H9 (cell line): ENCODE measurements at regions not wholly inside any gene's neighbourhood (a gene's known extent, or its start where the extent isn't known, plus 50 kb on each side); places are given as distances from the start of the nearest gene placed in this dataset.
"Not testable (repeated sequence)": the region's sequence is repeated elsewhere in the genome, so short reads cannot be mapped to it uniquely, and the experiment has no call there.

Experiments
- DNase-seq: peaks from one replicate; pipeline ENCODE4 v3.0.0-alpha.2; 2017
- H2AFZ ChIP-seq: one replicate; pipeline ENCODE4 v1.6.1; 2013; ENCODE audit warnings: mild to moderate bottlenecking, low read length, control low read depth, moderate library complexity
- H2AK5ac ChIP-seq: 2 replicates; pipeline ENCODE4 v1.6.1; 2013; ENCODE audit warnings: low read length, control low read depth, mixed read lengths; ENCODE audit not compliant: insufficient read length
- H2BK120ac ChIP-seq: one replicate; pipeline ENCODE4 v1.6.1; 2013; ENCODE audit warnings: low read depth, mild to moderate bottlenecking, low read length, control low read depth, inconsistent platforms; ENCODE audit not compliant: poor library complexity, severe bottlenecking
- H2BK12ac ChIP-seq: 2 replicates; pipeline ENCODE4 v1.6.1; 2013; ENCODE audit warnings: low read length, control low read depth, mixed read lengths, low read depth; ENCODE audit not compliant: insufficient read length
- H2BK15ac ChIP-seq: 2 replicates; pipeline ENCODE4 v1.6.1; 2013; ENCODE audit warnings: low read depth, low read length, control low read depth
- H2BK20ac ChIP-seq: one replicate; pipeline ENCODE4 v1.6.1; 2013; ENCODE audit warnings: low read depth, mild to moderate bottlenecking, low read length, control low read depth, inconsistent platforms; ENCODE audit not compliant: poor library complexity, severe bottlenecking
- H2BK5ac ChIP-seq: 2 replicates; pipeline ENCODE4 v1.6.1; 2013; ENCODE audit warnings: low read length, control low read depth, mixed read lengths; ENCODE audit not compliant: insufficient read length
- H3K14ac ChIP-seq: 2 replicates; pipeline ENCODE4 v1.6.1; 2013; ENCODE audit warnings: low read length, control low read depth; ENCODE audit not compliant: insufficient read depth
- H3K18ac ChIP-seq: 2 replicates; pipeline ENCODE4 v1.6.1; 2013; ENCODE audit warnings: low read depth, mild to moderate bottlenecking, mixed read lengths, low read length, control low read depth; ENCODE audit not compliant: insufficient read length
- H3K23ac ChIP-seq: 2 replicates; pipeline ENCODE4 v1.6.1; 2013; ENCODE audit warnings: low read length, control low read depth, mixed read lengths, low read depth; ENCODE audit not compliant: insufficient read length
- H3K23me2 ChIP-seq: 2 replicates; pipeline ENCODE4 v1.6.1; 2013; ENCODE audit warnings: low read depth, mild to moderate bottlenecking, mixed read lengths, low read length, control low read depth; ENCODE audit not compliant: insufficient read length, poor library complexity, severe bottlenecking
- H3K27ac ChIP-seq: 2 replicates; pipeline ENCODE4 v1.5.1; 2013; ENCODE audit warnings: low read length, control low read depth, mixed read lengths, low read depth; ENCODE audit not compliant: insufficient read length
- H3K27me3 ChIP-seq: 2 replicates; pipeline ENCODE4 v1.6.1; 2013; ENCODE audit warnings: low read length, control low read depth, inconsistent platforms; ENCODE audit not compliant: insufficient read depth
- H3K4ac ChIP-seq: 2 replicates; pipeline ENCODE4 v1.6.1; 2013; ENCODE audit warnings: low read depth, mild to moderate bottlenecking, control low read depth, inconsistent platforms, low read length, moderate library complexity
- H3K4me1 ChIP-seq: 2 replicates; pipeline ENCODE4 v1.6.1; 2013; ENCODE audit warnings: low read length, control low read depth, inconsistent platforms; ENCODE audit not compliant: insufficient read depth
- H3K4me2 ChIP-seq: 2 replicates; pipeline ENCODE4 v1.6.1; 2013; ENCODE audit warnings: low read length, control low read depth, mixed read lengths; ENCODE audit not compliant: insufficient read length, insufficient read depth
- H3K56ac ChIP-seq: 2 replicates; pipeline ENCODE4 v1.6.1; 2013; ENCODE audit warnings: low read depth, mild to moderate bottlenecking, mixed read lengths, low read length, control low read depth; ENCODE audit not compliant: insufficient read length
- H3K79me1 ChIP-seq: 2 replicates; pipeline ENCODE4 v1.6.1; 2013; ENCODE audit warnings: low read depth, mild to moderate bottlenecking, moderate library complexity, low read length, control low read depth, inconsistent platforms; ENCODE audit not compliant: insufficient read depth, poor library complexity, severe bottlenecking
- H3K79me2 ChIP-seq: 2 replicates; pipeline ENCODE4 v1.6.1; 2013; ENCODE audit warnings: low read length, control low read depth, inconsistent platforms; ENCODE audit not compliant: insufficient read depth
- H3K9ac ChIP-seq: 2 replicates; pipeline ENCODE4 v1.6.1; 2013; ENCODE audit warnings: low read length, control low read depth, mixed read lengths; ENCODE audit not compliant: insufficient read length; ENCODE audit errors: extremely low read depth
- H3K9me3 ChIP-seq: one replicate; pipeline ENCODE4 v1.6.1; 2013; ENCODE audit warnings: low read depth, low read length, inconsistent platforms; ENCODE audit not compliant: control insufficient read depth
- H3T11ph ChIP-seq: one replicate; pipeline ENCODE4 v1.6.1; 2013; ENCODE audit warnings: mild to moderate bottlenecking, low read length, control low read depth, inconsistent platforms
- H4K20me1 ChIP-seq: one replicate; pipeline ENCODE4 v1.6.1; 2013; ENCODE audit not compliant: control insufficient read depth, insufficient read length, insufficient read depth
- H4K5ac ChIP-seq: 2 replicates; pipeline ENCODE4 v1.6.1; 2013; ENCODE audit warnings: low read depth, mild to moderate bottlenecking, mixed read lengths, low read length, control low read depth; ENCODE audit not compliant: insufficient read length
- H4K8ac ChIP-seq: replicated peaks from 2 replicates; pipeline ENCODE4 v1.6.1; 2013; ENCODE audit warnings: low read length, control low read depth, mixed read lengths, low read depth; ENCODE audit not compliant: insufficient read length
- H4K91ac ChIP-seq: 2 replicates; pipeline ENCODE4 v1.6.1; 2013; ENCODE audit warnings: low read depth, mild to moderate bottlenecking, moderate library complexity, mixed read lengths, low read length, control low read depth; ENCODE audit not compliant: insufficient read length
- H3K27ac Mint-ChIP-seq, 3 experiments: 2 replicates in 2 of 3; 3 replicates in 1 of 3; pipeline ENCODE4 v1.8.0; 2020 to 2021; ENCODE audit warnings: mixed read lengths in 3 of 3, mild to moderate bottlenecking in 1 of 3, moderate library complexity in 1 of 3
- H3K27me3 Mint-ChIP-seq: 2 replicates; pipeline ENCODE4 v1.8.0; 2021; ENCODE audit warnings: low read depth, mild to moderate bottlenecking, moderate library complexity, mixed read lengths
- H3K36me3 Mint-ChIP-seq, 3 experiments: 2 replicates in 2 of 3; 3 replicates in 1 of 3; pipeline ENCODE4 v1.8.0; 2020 to 2021; ENCODE audit warnings: low read depth in 3 of 3, mixed read lengths in 3 of 3; ENCODE audit not compliant: insufficient read depth in 1 of 3
- H3K4me1 Mint-ChIP-seq, 2 experiments: 2 replicates each; pipeline ENCODE4 v1.8.0; 2020; ENCODE audit warnings: mixed read lengths in 2 of 2
- H3K4me3 Mint-ChIP-seq, 2 experiments: 2 replicates in 1 of 2; 3 replicates in 1 of 2; pipeline ENCODE4 v1.8.0; 2020 to 2021; ENCODE audit warnings: mild to moderate bottlenecking in 2 of 2, mixed read lengths in 2 of 2, moderate library complexity in 1 of 2
- H3K9me3 Mint-ChIP-seq, 2 experiments: 2 replicates in 1 of 2; 3 replicates in 1 of 2; pipeline ENCODE4 v1.8.0; 2020; ENCODE audit warnings: mild to moderate bottlenecking in 2 of 2, mixed read lengths in 2 of 2, moderate library complexity in 1 of 2
- CTCF ChIP-seq: fragments of 200-600 bp; sonication (generic); conservative IDR thresholded peaks from 3 replicates; pipeline ENCODE4 v1.8.0; 2021; ENCODE audit warnings: antibody characterized with exemption, mild to moderate bottlenecking
- whole genome bisulfite sequencing: extraction: QIAGEN DNeasy Blood & Tissue Kit; methylation state at CpG from one replicate; pipeline ENCODE4 v1.1.7; 2013; ENCODE audit warnings: missing lambda C conversion rate, low lambda C conversion rate, mixed read lengths; ENCODE audit not compliant: insufficient read length; ENCODE audit errors: extremely low coverage; 5-methylcytosine and 5-hydroxymethylcytosine counted together

DNA sequence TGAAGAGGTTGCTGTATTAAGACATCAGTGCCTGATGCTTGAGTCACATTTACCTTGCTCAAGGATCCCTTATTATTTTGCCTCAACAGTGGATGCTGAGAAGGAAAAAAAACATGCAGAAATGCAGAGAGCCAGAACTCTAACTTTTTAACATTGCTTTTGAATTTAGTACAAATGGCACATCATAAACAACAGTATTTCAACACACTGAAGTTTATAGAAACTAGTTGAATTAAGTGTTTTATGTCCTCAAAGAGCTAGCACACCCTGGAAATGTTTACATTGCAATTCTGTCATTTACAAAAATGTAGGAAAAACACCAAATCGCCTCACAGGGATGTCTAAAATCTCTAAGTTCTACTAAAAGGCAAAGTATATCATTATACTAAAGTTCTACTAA, 69.5 kb upstream of the BLTP1 start:
- Mint-ChIP-seq H3K4me1 (peaks cover 9 to 14% of the 10 kb centered on the region in 2 experiments), H3K36me3 (peaks cover 0 to 2% (median 0%) of the 10 kb centered on the region in 3 experiments; a peak in 2 of 7 replicates), H3K9me3 (no peaks in the 10 kb centered on the region), H3K27ac (no peak overlapping the region), H3K27me3 (no peaks in the 10 kb centered on the region), H3K4me3 (no peak overlapping the region)
- Histone ChIP-seq H3K14ac (no peak overlapping the region), H2BK12ac (no peak overlapping the region), H4K8ac (no peak overlapping the region), H3K79me2 (no peaks in the 10 kb centered on the region), H2BK15ac (no peak overlapping the region), H4K91ac (no peak overlapping the region), H3K4me1 (peaks cover 2% of the 10 kb centered on the region; the same call in 1 of the 2 replicates), H3K27ac (no peak overlapping the region), H3T11ph (no peak overlapping the region), H4K5ac (no peak overlapping the region), H3K23me2 (no peaks in the 10 kb centered on the region), H2BK20ac (no peak overlapping the region), H3K56ac (no peak overlapping the region), H3K4ac (no peak overlapping the region), H2AFZ (no peak overlapping the region), H3K79me1 (no peaks in the 10 kb centered on the region), H2BK120ac (no peak overlapping the region), H3K18ac (no peak overlapping the region), H2AK5ac (no peak overlapping the region), H3K9me3 (no peaks in the 10 kb centered on the region), H2BK5ac (no peak overlapping the region), H3K4me2 (no peak overlapping the region), H3K27me3 (no peaks in the 10 kb centered on the region), H4K20me1 (no peaks in the 10 kb centered on the region), H3K9ac (no peak overlapping the region), H3K23ac (no peak overlapping the region)
- DNase-seq, result no peak
- no CpG with 5 or more reads among the region's 1 CpG for WGBS
- no peak for TF ChIP-seq CTCF

DNA sequence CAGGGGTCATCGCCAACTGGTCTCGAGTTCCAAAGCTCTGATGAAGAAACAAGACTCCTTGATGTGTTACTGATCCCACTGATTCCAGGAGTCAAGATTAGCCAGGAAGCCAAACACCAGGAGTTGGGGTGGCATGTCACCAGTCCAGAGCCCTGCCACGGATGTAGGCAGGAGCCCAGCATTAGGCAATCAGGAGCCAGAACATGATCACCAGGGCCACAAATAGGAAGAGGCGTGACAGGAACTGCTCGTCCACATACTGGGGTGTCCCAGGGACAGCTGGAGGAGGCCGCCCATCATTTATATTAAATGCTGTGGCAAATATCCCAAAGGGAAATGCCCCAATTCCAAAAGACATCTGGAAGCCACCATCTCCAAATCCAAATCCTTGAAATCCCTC, 74.5 kb upstream of the BLTP1 start:
- H4K20me1 ChIP-seq, H3K27me3 ChIP-seq, H3K4me3 Mint-ChIP-seq, H3K27me3 Mint-ChIP-seq, H3K4me1 ChIP-seq, H3K4me1 Mint-ChIP-seq, H3K56ac ChIP-seq, H3K14ac ChIP-seq, H2AK5ac ChIP-seq, H3K79me2 ChIP-seq, H3K79me1 ChIP-seq, H3K18ac ChIP-seq, H2BK20ac ChIP-seq, H3K4me2 ChIP-seq, H3K4ac ChIP-seq, H4K5ac ChIP-seq, H2AFZ ChIP-seq, H3T11ph ChIP-seq, H2BK15ac ChIP-seq, H3K23ac ChIP-seq, H4K91ac ChIP-seq, H3K23me2 ChIP-seq, H2BK12ac ChIP-seq, H3K9me3 Mint-ChIP-seq, H2BK5ac ChIP-seq, H2BK120ac ChIP-seq, H4K8ac ChIP-seq, H3K27ac ChIP-seq, H3K36me3 Mint-ChIP-seq, DNase-seq, H3K9me3 ChIP-seq, H3K9ac ChIP-seq: not testable (repeated sequence)
- 0 out of 7 replicates have a peak overlapping the region, but pooled peaks of 1 of the 3 experiments have one; percentile 21 for H3K27ac Mint-ChIP-seq
- no CpG with 5 or more reads among the region's 6 CpGs for WGBS
